ENCODE measurements at regions not wholly inside any gene's neighbourhood (a gene's known extent, or its start where the extent isn't known, plus 50 kb on each side); places are given as distances from the start of the nearest gene placed in this dataset.

DNA sequence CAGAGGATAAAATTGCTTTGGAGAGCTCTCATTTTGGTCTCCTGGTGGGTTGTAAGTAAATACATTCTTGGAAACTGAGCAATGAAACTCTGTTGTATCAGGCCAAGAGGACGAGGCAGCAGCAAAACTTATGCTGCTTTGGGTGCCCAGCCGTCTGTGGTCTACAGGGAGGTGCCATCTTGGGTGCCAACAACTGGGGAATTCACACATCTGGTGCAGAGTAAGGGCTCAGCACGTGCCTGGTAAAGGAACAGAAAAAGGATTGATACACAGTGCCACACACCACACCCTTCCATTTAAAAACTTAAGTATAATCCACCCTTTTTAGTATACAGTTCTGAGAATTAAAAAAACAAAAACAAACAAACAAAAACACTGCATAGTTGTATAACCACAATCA lies 221.9 kb downstream of the TSN start:
- ATAC-seq: no peak
- TF ChIP-seq, protein P1, sequence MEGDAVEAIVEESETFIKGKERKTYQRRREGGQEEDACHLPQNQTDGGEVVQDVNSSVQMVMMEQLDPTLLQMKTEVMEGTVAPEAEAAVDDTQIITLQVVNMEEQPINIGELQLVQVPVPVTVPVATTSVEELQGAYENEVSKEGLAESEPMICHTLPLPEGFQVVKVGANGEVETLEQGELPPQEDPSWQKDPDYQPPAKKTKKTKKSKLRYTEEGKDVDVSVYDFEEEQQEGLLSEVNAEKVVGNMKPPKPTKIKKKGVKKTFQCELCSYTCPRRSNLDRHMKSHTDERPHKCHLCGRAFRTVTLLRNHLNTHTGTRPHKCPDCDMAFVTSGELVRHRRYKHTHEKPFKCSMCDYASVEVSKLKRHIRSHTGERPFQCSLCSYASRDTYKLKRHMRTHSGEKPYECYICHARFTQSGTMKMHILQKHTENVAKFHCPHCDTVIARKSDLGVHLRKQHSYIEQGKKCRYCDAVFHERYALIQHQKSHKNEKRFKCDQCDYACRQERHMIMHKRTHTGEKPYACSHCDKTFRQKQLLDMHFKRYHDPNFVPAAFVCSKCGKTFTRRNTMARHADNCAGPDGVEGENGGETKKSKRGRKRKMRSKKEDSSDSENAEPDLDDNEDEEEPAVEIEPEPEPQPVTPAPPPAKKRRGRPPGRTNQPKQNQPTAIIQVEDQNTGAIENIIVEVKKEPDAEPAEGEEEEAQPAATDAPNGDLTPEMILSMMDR (IDR thresholded peaks at IDR 0.05): no peak
- H3K27ac ChIP-seq: no peak overlapping the region
- H3K27me3 ChIP-seq (ENCODE audit: insufficient read depth in 3 of 3, low read length in 2 of 3): no peaks in the 10 kb centered on the region
- no peaks in the 10 kb centered on the region for H3K4me1 ChIP-seq
- WGBS, 3 donors: 23 to 36% (median 36%) methylated on average over 3 of the region's 3 CpGs
- no peaks in the 10 kb centered on the region for H3K9me3 ChIP-seq
- H3K4me3 ChIP-seq: no peak overlapping the region
- intact Hi-C loops (cut with DNase I): no loop called here
- no peak for DNase-seq
- H3K36me3 ChIP-seq (ENCODE audit: insufficient read depth in 1 of 2, low read depth in 1 of 2): no peaks in the 10 kb centered on the region

DNA sequence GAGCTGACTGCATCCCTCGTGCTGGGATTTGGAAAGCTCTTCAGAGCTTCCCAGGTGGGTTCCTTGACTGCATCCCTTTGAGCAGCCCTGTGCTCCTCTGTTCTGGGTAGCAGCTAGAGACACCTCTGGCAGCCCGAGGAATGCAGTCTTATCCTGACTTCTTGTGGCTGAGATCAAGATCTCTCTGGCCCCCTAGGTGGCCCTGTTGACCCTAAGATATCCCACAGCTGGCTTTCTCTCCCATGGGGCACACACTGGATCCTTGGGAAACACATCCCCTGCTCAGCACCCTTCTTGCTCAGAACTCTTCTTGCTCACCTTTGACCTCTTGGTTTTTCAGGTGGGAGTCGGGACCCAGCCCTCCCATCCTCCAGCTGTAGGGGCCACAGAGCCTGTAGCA lies 237.2 kb downstream of the TSN start:
- no peak overlapping the region for H3K4me3 ChIP-seq
- ATAC-seq (no peak), DNase-seq (no peak)
- 63 to 79% (median 64%) methylated on average over 3 of the region's 3 CpGs for WGBS, 3 donors
- no peak overlapping the region for H3K27ac ChIP-seq
- no peaks in the 10 kb centered on the region for H3K27me3 ChIP-seq (ENCODE audit: insufficient read depth in 3 of 3, low read length in 2 of 3)
- H3K9me3 ChIP-seq: peaks cover 2% of the 10 kb centered on the region
- intact Hi-C loops (cut with DNase I): no loop called here
- TF ChIP-seq, protein P1 (IDR thresholded peaks at IDR 0.05): no peak
- H3K4me1 ChIP-seq: no peaks in the 10 kb centered on the region
- H3K36me3 ChIP-seq (ENCODE audit: insufficient read depth in 1 of 2, low read depth in 1 of 2): no peaks in the 10 kb centered on the region

DNA sequence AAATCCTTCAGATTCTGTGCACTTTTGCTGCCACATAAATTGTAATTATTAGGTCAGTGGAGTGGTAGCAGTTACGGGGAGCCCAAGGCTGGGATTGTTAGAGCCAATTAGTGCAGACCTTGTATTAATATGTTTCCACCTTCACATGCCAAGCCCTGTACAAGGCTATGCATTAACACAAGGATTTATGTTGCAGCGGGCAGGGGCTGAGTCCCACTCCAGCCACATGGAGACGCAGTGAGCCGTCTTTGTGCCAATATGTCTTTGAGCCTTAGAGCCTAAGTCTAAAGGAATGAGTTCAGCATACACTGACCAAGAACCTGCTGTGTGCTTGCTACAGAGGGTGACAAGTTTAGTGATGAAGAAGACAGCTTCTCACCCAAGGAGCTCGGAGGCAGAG lies 238.2 kb downstream of the TSN start:
- ATAC-seq: no peak
- no peak for DNase-seq
- Histone ChIP-seq H3K36me3 (ENCODE audit: insufficient read depth in 1 of 2, low read depth in 1 of 2) (no peaks in the 10 kb centered on the region), H3K27ac (no peak overlapping the region), H3K27me3 (ENCODE audit: insufficient read depth in 3 of 3, low read length in 2 of 3) (no peaks in the 10 kb centered on the region), H3K9me3 (peaks cover 2% of the 10 kb centered on the region), H3K4me3 (no peak overlapping the region), H3K4me1 (no peaks in the 10 kb centered on the region)
- 74 to 89% (median 76%) methylated on average over 5 of the region's 5 CpGs for WGBS, 3 donors
- TF ChIP-seq, protein P1 (IDR thresholded peaks at IDR 0.05): no peak
- intact Hi-C loops (cut with DNase I): no loop called here

DNA sequence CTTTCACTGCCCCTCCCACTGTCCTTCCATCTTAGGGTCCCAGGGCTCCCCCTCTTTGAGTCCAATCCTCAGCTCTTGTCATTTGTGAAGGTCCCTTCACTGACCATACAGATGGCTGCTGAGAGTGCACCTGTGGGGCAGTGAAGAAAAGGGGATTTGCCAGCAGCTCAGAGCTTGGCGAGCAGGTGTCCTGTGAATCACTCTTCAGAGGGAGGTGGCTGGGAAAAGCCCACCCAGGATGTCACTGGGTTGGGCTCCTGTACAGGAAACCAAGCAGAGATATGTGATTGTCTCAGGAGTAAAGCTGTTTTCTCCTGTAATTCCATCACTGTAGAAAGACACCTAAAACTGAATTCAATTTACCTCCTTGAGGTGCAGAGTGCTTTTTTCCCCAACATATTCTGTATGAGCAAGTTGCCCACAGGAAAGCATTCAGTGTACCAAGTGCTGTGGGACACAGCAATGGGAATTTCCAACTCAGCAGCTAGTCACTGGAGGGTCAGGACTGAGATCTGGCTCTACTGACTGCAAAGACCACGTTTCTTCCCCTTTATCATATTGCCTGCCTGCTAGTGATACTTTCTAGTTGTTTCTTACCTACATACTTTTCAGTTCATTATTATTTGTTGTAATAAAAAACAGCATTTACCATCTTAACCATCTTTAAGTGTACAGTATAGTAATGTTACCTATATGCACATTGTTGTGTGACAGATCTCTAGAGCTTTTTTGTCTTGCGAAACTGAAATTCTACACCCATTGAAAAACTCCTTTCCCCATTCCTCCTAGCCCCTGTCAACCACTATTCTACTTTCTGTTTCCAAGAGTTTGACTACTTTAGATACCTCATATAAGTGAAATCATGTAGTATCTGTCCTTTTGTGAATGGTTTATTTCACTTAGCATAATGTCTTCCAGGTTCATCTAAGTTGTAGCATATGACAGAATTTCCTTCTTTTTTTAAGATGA lies 239.1 kb downstream of the TSN start:
- no peaks in the 10 kb centered on the region for H3K9me3 ChIP-seq
- no peaks in the 10 kb centered on the region for H3K4me1 ChIP-seq
- H3K27ac ChIP-seq: no peak overlapping the region
- H3K36me3 ChIP-seq (ENCODE audit: insufficient read depth in 1 of 2, low read depth in 1 of 2): no peaks in the 10 kb centered on the region
- no peak overlapping the region for H3K4me3 ChIP-seq
- TF ChIP-seq, protein P1 (IDR thresholded peaks at IDR 0.05): no peak
- 56 to 64% (median 63%) methylated on average over 3 of the region's 3 CpGs for WGBS, 3 donors
- H3K27me3 ChIP-seq (ENCODE audit: insufficient read depth in 3 of 3, low read length in 2 of 3): no peaks in the 10 kb centered on the region
- DNase-seq: no peak
- intact Hi-C loops (cut with DNase I): no loop called here
- no peak for ATAC-seq
